WTC11 (cell line): ENCODE measurements at regions not wholly inside any gene's neighbourhood (a gene's known extent, or its start where the extent isn't known, plus 50 kb on each side); places are given as distances from the start of the nearest gene placed in this dataset.

Experiments used
- FOXP1 ChIP-seq: sonication (generic); formaldehyde crosslinking; IDR thresholded peaks from 2 replicates; pipeline ENCODE4 v1.8.0; 2022; ENCODE audit warnings: missing genetic modification reagents, mild to moderate bottlenecking, moderate library complexity, borderline replicate concordance
- ZMAT4 ChIP-seq: fragments of 250-450 bp; sonication (Bioruptor Pico); IDR thresholded peaks from 2 replicates; pipeline ENCODE4 v1.9.0; 2021; ENCODE audit warnings: mild to moderate bottlenecking
- TF ChIP-seq, protein P1 (sequence below): fragments of 200-600 bp; IDR thresholded peaks from 2 replicates; pipeline ENCODE4 v1.8.0; 2022; ENCODE audit warnings: antibody characterized with exemption
- TF ChIP-seq, protein P2 (sequence below): sonication (generic); formaldehyde crosslinking; IDR thresholded peaks from 2 replicates; pipeline ENCODE4 v1.8.1; 2022; ENCODE audit warnings: low read depth, missing genetic modification reagents, borderline replicate concordance
- TF ChIP-seq, protein P3 (sequence below): sonication (generic); formaldehyde crosslinking; IDR thresholded peaks from 2 replicates; pipeline ENCODE4 v1.8.0; 2022; ENCODE audit warnings: mild to moderate bottlenecking, missing genetic modification reagents
- TF ChIP-seq, protein P4 (sequence below): sonication (generic); formaldehyde crosslinking; IDR thresholded peaks from 2 replicates; pipeline ENCODE4 v1.8.1; 2022; ENCODE audit warnings: mild to moderate bottlenecking, moderate library complexity, missing genetic modification reagents

GRCh38 chr15:36110659-36110993 lies 468.8 kb upstream of the CDIN1 start:
- TF ChIP-seq, protein P1, sequence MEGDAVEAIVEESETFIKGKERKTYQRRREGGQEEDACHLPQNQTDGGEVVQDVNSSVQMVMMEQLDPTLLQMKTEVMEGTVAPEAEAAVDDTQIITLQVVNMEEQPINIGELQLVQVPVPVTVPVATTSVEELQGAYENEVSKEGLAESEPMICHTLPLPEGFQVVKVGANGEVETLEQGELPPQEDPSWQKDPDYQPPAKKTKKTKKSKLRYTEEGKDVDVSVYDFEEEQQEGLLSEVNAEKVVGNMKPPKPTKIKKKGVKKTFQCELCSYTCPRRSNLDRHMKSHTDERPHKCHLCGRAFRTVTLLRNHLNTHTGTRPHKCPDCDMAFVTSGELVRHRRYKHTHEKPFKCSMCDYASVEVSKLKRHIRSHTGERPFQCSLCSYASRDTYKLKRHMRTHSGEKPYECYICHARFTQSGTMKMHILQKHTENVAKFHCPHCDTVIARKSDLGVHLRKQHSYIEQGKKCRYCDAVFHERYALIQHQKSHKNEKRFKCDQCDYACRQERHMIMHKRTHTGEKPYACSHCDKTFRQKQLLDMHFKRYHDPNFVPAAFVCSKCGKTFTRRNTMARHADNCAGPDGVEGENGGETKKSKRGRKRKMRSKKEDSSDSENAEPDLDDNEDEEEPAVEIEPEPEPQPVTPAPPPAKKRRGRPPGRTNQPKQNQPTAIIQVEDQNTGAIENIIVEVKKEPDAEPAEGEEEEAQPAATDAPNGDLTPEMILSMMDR: no peak
- TF ChIP-seq, protein P2, sequence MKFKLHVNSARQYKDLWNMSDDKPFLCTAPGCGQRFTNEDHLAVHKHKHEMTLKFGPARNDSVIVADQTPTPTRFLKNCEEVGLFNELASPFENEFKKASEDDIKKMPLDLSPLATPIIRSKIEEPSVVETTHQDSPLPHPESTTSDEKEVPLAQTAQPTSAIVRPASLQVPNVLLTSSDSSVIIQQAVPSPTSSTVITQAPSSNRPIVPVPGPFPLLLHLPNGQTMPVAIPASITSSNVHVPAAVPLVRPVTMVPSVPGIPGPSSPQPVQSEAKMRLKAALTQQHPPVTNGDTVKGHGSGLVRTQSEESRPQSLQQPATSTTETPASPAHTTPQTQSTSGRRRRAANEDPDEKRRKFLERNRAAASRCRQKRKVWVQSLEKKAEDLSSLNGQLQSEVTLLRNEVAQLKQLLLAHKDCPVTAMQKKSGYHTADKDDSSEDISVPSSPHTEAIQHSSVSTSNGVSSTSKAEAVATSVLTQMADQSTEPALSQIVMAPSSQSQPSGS (CRISPR knock-in tag): no peak
- TF ChIP-seq, protein P3, sequence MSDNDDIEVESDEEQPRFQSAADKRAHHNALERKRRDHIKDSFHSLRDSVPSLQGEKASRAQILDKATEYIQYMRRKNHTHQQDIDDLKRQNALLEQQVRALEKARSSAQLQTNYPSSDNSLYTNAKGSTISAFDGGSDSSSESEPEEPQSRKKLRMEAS (CRISPR knock-in tag): no peak
- TF ChIP-seq, protein P4, sequence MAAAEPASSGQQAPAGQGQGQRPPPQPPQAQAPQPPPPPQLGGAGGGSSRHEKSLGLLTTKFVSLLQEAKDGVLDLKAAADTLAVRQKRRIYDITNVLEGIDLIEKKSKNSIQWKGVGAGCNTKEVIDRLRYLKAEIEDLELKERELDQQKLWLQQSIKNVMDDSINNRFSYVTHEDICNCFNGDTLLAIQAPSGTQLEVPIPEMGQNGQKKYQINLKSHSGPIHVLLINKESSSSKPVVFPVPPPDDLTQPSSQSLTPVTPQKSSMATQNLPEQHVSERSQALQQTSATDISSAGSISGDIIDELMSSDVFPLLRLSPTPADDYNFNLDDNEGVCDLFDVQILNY (CRISPR knock-in tag): no peak
- no peak for TF ChIP-seq ZMAT4 (CRISPR knock-in tag)
- no peak for TF ChIP-seq FOXP1 (CRISPR knock-in tag)
